GM19463 (cell line): ENCODE measurements at regions not wholly inside any gene's neighbourhood (a gene's known extent, or its start where the extent isn't known, plus 50 kb on each side); places are given as distances from the start of the nearest gene placed in this dataset.
"Not testable (repeated sequence)": the region's sequence is repeated elsewhere in the genome, so short reads cannot be mapped to it uniquely, and the experiment has no call there.

ENCODE experiments used
- ATAC-seq: cut with Tn5 transposase; IDR thresholded peaks from one replicate; pipeline ENCODE4 v1.9.1; 2021; ENCODE audit warnings: mild to moderate bottlenecking, moderate library complexity; ENCODE audit not compliant: unreplicated experiment

DNA sequence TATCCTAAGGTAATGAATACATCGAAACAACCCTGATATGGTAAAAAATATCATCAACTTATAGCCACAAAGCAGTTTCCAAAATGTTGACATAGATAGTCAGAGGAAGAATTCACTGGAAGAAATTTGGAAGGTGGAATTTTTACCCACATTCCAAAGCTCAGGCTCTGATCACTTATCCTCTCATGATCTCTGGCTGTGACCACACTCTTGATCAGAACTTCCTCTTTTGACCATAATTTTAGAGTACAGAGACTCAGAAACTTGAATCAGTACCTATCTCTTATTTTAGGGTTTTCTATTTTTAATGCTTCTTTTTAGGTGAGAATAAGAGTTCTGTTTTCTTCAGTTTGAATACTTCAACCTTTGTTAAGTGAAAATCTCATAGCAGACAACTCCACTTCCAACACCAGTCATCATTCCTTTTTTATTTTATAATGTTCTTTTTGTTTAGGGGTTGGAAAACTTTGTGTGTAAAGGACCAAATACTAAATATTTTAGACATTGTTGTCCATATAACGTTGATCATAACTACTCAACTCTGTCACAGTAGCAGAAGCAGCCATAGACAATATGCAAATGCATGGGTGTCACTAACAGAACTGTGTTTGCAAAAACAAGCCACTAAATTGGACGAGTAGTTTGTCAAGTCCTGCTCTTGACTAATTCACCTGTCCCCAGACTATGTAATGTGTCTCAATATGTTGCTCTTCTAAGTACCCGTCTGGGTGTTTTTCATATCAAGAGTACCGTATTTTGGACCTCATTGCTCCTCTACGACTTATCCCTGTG lies 891.6 kb upstream of the CRIM1 start:
- no peak for ATAC-seq

DNA sequence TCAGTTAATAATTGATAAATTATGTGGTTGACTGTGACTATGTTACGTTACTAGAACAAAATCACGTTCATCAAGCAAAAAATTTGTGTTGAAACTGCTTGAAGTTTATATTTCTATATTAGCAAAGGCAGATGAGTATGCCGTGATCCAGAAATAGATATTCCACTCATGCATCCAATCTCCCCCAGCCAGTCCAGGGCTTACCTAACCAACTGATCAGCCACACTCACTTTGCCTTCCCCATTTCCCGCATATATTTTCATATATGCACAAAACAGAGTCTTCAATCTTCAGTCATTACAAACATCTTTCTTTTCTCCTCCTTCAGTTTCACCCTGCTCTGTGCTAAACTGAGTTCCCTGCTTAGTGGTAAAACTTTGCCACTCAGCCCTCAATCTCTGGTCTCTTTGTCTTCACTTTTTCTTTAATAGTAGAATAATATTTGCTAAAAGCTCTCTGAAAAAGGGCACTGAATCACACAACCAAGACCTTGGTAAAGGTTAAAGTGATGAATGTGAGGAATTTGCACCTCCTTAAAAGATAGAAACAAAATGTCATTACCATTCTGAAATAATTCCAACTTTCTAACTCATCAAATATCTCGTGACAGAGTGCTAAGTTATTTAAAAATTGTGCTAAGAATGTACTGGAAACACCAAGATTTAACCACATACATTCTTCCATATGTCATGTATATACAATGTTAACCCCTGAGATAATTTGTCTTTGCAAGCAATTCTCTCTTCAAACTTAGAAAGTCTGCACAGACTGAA lies 893.2 kb upstream of the CRIM1 start:
- ATAC-seq, result no peak

DNA sequence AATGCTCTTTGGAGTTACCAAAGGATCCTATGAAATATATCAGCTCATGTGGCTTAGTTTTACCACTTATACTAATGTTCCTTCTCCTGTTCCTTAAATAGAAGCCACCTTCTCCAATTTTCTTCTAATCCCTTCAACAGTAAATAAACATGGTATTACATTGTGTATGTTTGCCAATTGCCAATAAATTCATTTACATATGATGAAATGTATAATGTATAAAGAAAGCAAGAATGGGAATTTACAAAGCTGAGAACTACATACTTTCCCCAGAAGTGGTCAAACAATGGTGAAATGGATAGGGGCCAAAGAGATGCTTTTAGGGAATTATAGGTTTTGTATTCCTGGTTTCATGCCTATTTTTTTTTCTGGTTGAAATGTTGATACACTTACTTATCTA lies 894.2 kb upstream of the CRIM1 start:
- ATAC-seq, result no peak

DNA sequence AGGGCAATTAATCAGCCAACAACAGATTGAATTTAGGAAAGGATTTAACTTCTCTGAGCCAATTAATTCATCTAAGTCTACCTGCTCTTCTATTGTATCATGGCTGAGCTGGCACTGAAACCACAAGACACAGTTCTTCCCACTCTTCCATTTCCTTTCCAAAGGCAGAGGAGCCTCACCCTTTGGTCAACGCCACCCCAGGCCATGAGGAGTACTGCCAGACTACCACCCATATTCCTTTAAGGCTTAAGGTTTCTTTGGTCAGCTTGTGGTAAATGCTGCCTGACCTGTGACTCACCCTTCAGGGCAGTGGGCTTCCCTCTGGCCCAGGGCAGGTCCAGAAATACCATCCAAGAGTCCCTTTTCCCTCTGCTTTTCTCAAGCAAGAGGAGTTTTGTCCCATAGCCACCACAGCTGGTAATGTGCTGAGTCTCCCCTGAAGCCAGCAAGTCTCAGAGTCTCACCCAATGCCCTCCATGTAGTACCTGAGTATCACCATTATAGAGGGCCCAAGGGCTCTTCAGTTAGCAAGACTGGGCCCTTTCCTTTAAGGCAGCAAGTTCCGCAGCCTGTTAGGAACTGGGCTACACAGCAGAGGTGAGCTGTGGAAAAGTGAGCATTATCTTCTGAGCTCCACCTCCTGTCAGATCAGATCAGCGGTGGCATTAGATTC lies 900.5 kb upstream of the CRIM1 start:
- ATAC-seq, result no peak

DNA sequence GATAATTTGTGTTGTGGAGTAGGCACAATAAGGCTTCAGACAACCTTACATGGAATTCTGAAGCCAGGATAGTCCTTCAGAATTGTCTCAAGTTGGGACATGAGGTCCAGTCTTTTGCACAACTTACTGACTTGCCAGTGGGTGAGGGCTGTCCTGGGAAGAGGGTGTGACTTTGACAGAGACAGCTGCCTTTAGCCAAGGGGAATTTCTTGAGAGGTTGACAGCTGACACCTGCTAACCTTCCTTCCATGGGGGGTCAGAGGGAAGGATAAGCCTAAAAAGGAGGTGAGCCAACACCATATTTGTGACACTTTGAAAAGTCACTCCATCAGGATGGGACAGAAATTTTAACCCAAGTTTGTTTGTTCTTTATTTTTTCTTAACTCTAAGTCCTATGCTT lies 907.8 kb upstream of the CRIM1 start:
- no peak for ATAC-seq

DNA sequence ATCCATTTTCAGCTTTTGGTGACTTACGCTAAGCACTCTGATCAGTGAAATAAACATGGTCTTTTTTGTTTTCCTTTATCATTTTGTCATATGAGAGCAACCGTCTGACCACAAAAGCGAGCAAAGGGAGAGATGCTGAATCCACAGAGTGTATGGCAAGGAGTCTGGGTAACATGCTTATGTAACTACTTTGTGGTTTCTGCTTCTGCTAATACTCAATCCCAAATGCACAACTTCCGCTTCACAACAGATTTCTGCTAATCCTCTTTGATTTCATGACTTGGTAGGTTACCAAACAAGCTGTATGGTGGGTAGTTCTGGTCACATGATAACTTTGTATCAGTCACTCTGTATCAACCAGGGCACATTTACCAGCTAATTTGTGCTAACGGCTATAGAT lies 908.4 kb upstream of the CRIM1 start:
- no peak for ATAC-seq

DNA sequence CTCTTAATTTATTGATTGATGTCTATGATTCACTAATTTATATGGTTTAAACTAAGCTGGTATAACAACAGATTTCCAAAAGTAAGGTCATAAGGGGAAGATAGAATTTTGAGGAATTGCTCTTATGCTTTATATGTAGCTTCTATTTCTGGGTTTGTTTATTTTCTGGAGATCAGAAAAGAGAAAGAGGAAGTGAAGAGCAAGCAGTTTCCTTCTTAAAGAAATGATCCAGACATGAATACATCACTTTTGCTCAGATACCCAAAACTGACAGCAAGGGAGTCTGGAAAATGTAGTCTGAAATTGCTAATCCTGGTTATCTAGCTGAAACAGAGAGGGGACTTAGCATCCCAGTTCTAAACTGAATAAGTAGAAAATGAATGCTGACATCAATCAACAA lies 912.5 kb upstream of the CRIM1 start:
- ATAC-seq, result no peak

DNA sequence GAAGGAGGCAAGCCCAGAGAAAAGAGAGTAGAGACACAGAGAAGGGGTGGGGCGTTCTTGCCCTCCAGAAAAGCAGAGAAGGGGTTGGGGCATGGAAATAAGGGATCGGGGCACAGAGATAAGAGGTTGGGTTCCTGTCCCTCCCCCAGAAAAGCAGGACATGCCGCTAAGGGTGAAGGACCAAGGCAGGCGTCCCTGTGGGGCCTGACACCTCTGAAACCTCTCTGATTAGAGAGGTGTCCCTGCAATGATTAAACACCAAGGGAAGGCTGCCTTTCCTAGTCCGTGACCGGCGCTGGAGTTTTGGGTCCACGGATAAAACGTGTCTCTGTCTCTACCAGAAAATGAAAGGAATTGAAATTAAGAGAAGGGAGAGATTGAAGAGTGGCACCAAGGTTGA lies 914.0 kb upstream of the CRIM1 start:
- not testable (repeated sequence) for ATAC-seq

DNA sequence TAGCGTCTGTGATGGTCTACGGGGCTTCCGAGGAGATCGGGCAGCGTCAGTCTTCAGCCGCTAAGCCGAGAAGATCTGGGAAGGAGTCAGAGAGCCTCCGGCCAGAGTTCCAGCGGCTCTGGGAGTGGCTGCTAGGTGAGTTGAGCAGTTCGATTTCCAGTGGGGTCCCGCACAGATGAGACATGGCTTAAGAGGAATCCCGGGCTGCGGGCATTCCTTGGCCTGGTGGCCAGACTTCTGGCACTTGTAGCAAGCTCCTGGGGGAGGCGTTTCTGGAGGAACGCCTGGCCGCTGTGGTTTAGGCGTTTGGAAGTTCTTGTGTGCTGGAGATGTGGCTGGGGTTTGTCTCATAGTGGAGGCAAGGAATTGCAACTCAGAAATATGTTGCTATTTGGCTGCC lies 915.3 kb upstream of the CRIM1 start:
- ATAC-seq, result not testable (repeated sequence)

DNA sequence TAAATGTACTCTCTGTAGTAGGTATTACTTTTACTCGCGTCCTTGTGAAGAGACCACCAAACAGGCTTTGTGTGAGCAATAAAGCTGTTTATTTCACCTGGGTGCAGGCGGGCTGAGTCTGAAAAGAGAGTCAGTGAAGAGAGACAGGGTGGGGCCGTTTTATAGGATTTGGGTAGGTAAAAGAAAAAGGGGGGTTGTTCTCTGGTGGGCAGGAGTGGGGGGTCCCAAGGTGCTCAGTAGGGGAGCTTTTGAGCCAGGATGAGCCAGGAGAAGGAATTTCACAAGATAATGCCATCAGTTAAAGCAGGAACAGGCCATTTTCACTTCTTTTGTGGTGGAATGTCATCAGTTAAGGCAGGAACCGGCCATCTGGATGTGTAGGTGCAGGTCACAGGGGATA lies 918.7 kb upstream of the CRIM1 start:
- ATAC-seq, result not testable (repeated sequence)

DNA sequence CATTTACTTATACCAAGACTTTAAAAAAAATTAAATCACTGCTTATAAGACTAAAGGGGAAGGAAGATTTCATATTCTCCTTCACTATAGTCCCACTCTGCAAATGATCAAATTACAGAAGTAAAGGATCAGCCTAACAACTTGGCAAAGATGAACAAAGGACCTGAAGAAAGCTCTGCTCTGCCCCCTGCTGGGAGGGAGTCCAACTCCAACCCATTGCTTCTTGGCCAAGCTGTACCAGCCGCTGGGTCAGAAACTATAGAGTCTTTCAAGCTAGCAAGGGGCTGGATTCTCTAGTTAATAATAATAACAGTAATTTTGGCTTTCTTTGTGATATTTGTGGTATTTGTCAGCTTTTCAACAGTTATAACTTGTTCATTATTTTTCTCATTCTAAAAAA lies 927.0 kb upstream of the CRIM1 start:
- peak; percentile 69 for ATAC-seq

DNA sequence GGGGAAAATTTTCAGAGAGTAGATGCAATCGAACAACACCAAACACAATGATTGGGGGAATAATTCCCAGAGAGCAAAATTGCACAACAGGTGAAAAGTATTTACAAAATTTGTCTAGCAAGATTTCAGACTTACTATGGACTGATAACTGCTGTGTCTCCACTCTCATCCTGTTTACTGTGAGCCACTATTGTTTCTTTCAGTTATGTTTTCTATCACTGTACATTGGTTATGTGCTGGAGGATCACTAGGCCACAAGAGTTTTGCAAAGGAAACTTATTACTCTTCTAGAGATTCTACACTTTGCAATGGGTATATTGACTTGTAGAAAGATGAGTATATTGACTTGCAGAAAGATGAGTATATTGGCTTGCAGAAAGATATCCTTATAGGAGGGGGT lies 934.1 kb upstream of the CRIM1 start:
- no peak for ATAC-seq

DNA sequence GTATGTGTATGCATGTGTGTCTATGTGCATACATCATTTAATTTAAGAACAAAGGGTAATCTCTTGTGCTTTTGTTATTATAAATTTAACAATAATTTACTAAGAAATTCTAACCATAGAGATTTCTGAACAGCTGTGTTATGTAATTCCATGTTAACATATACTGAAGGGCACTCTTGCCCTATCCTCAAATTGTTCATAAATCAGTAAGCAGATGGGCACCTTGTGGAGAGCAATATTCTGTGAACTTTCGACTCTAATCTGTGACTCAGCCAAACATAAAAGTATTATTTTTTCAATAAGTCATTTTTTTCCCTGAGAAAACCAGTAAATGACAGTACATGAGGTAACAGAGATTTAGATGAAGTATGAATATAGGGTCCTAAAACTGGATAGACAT lies 938.3 kb upstream of the CRIM1 start:
- ATAC-seq, result no peak

DNA sequence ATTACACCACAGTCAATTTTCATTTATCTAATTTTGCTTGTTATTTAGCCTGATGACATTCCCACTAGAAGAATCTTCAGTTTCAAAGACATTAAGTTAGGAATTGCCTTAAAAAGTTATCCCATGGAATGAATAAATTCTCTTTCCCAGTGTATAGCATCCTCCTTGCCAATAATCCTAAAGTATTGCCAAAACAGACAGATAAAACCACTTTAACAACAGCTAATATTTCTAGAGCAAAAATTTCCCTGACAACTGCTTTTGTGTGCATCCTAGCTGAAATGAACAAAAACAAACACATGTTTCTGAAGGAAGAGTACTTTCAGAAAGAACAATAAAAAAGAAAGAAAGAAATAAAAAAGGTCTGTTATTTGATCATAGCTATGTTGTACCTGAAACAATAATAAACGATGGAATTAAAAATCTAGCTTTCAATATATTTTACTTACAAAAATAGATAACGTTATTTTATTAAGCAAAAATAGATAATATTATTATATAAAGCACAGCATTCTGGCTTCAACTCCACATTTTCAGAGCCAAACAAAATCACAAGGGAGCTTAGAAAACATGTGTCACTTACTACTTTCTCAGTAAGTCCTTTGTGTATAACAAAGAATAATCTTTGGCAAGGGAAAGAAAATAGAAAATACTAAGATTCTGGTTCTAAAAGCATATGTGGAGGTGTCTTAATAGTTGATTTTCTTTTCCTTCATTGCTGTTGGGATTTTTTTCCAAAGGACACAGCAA lies 939.0 kb upstream of the CRIM1 start:
- ATAC-seq, result no peak

DNA sequence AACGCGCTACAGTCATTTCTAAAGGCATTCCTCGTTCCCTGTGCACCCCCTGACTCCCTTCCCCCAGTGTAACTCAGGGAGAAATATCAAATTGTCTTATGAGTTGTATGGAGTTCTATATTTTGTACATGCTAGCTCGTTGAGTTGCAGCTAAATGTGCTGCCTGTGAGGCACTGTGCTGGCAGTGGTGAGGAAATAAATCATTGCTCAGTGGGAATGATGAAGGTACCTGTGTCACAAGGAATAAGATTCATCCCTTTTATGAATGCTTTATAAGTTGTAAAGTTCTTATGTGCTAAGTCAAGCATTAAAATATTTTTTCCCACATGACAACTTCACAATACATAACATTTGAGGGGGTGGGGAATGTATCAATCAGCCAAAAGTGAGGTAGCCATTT lies 939.6 kb upstream of the CRIM1 start:
- ATAC-seq, result no peak

DNA sequence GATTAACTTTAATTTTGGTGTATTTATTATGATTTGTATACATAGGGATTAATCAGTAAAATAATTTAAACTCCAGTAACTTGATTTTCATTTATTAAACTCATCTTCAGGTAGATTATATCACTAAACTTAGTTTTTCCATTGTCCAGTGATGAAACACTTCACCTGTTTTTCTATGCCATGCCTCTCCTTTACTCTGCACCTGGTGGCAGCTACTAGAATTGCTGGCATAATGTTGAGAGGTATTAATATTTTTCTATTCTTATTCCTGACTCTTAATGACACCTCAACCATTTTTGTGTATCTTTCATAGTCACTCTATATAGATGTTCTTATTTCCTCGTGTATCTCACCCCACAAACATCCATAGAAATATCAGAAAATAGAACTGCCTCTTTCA lies 940.3 kb upstream of the CRIM1 start:
- ATAC-seq, result no peak

DNA sequence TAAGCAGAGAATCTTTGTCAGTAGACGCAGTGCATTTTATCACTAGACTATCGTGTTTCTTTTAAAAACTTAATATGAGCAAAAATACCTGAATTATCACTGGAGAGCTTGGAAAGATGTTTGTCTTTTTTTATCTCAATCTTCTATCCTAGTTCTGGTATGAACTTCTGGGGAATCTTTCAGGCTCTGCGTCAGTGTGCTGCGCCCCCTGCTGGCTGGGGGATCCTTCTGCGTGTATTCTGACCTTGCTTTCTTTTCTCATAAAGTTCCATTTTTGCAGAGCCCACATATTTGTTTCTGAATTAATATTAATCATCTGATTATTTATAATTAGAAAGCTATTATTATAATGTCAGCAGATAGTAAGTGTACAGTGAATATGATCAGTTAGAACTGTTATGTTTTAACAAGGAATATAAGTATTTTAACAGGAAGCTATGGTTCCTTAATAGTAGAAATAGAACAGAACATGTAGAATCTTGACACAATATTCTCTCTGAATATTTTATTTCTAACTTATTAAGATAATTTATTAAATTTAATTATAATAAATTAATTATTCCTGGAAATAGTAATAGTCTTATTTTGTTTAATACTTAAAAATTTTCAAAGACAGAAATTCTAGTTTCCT lies 945.0 kb upstream of the CRIM1 start:
- ATAC-seq, result peak; percentile 74

DNA sequence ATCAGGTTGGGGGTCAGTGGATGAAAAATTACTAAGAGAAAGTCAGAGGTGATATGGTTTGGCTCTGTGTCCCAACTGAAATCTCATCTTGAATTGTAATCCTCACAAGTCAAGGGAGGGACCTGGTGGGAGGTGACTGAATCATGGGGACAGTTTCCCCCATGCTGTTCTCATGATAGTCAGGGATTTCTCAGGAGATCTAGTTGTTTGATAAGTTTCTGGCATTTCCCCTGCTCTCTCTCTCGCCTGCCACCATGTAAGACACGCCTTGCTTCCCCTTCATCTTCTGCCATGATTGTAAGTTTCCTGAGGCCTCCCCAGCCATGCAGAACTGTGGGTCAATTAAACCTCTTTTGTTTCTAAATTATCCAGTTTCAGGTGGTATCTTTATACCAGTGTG lies 945.8 kb upstream of the CRIM1 start:
- ATAC-seq, result no peak

DNA sequence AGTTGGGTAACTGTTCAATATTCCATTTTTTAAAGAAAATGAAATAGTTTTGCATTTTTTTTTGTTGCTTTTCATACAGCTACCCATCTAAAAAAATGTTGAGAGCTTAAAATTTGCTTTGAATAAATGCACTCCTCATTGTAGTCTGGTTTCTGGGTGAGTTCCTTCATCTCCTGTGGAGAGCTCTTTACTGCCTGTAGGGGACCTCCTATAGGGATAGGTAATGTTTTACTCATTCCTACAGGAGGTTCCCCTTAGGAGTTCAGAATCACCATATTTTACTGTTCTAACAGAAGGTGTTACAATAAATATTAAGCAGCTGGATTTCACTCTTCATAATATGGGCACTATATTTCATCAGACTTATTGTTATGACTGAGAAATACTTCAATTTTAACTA lies 947.3 kb upstream of the CRIM1 start:
- ATAC-seq, result no peak

DNA sequence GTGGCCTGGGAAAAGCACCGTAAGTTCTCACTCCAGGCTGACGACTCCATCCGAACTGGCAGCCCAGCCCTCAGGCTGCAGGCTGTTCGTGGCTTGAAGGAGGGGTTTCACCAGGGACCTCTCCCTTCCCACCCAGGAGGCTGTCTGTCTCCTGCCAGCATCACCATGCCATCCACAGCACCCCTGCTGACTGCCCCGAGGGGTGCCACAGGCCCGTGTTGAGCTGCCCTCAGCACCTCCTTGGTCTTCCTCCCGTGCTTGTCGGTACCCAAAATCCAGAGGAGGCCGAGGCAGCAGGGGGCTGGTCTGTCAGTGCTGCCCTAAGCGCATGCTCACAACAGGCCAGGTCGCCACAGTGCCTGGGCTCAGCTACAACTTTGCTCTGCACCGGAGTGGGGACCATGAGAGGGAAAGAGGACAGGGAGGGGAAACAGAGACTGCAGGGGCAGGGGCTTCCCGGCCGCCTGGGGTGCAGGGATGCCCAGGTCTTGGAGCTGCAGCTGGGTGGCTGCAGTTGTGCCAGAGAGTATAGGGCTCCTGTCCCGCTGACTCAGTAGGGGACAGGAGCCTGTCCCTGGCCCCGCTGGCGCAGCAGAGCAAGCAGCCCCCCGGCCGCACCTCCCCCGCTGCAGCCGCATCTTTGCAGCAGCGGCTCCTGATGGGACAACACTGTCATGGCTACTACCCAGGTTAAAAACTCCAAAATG lies 963.7 kb upstream of the CRIM1 start:
- ATAC-seq, result no peak
